ENCODE measurements at regions not wholly inside any gene's neighbourhood (a gene's known extent, or its start where the extent isn't known, plus 50 kb on each side); places are given as distances from the start of the nearest gene placed in this dataset.
"Not testable (repeated sequence)": the region's sequence is repeated elsewhere in the genome, so short reads cannot be mapped to it uniquely, and the experiment has no call there.

- intact Hi-C loops (cut with DNase I), result no loop called here
- DNase-seq, result no peak
- Histone ChIP-seq H3K4me1 (no peaks in the 10 kb centered on the region), H3K9ac (ENCODE audit: low read depth in 2 of 2, low read length in 2 of 2) (no peak overlapping the region), H3K36me3 (no peaks in the 10 kb centered on the region), H3K9me3 (no peaks in the 10 kb centered on the region), H3K27me3 (no peaks in the 10 kb centered on the region), H3K27ac (no peak overlapping the region), H3K4me3 (no peak overlapping the region)
- TF ChIP-seq CTCF (IDR thresholded peaks at IDR 0.05), result no peak
These were observed 1541.6 kb downstream of the TSPY10 start for GRCh38 chrY:11069271-11069670.

- no peaks in the 10 kb centered on the region for H3K27me3 ChIP-seq
- intact Hi-C loops (cut with DNase I), result no loop called here
- no peak overlapping the region for H3K27ac ChIP-seq
- H3K9me3 ChIP-seq, result no peaks in the 10 kb centered on the region
- H3K4me1 ChIP-seq, result no peaks in the 10 kb centered on the region
- H3K9ac ChIP-seq (ENCODE audit: low read depth in 2 of 2, low read length in 2 of 2), result no peak overlapping the region
- DNase-seq, result no peak
- no peaks in the 10 kb centered on the region for H3K36me3 ChIP-seq
- no peak for TF ChIP-seq CTCF (IDR thresholded peaks at IDR 0.05)
- H3K4me3 ChIP-seq, result no peak overlapping the region
These were observed 1542.8 kb downstream of the TSPY10 start for GRCh38 chrY:11070250-11071113.

- H3K4me3 ChIP-seq; H3K27me3 ChIP-seq; H3K9me3 ChIP-seq; H3K27ac ChIP-seq; H3K9ac ChIP-seq (ENCODE audit: low read depth in 2 of 2, low read length in 2 of 2); H3K4me1 ChIP-seq; DNase-seq; intact Hi-C loops (cut with DNase I); H3K36me3 ChIP-seq: not testable (repeated sequence)
These were observed 1558.1 kb downstream of the TSPY10 start for GRCh38 chrY:11085801-11086200.

GRCh38 chrY:11097498-11097897, 1569.8 kb downstream of the TSPY10 start:
- H3K27ac ChIP-seq; intact Hi-C loops (cut with DNase I): not testable (repeated sequence)

GRCh38 chrY:11098419-11098818, 1570.7 kb downstream of the TSPY10 start:
- H3K4me1 ChIP-seq; H3K27ac ChIP-seq; intact Hi-C loops (cut with DNase I); H3K9me3 ChIP-seq; DNase-seq; H3K4me3 ChIP-seq; H3K9ac ChIP-seq (ENCODE audit: low read depth in 2 of 2, low read length in 2 of 2); H3K36me3 ChIP-seq; H3K27me3 ChIP-seq: not testable (repeated sequence)

More at GRCh38 chrY:11097498-11097897, 1569.8 kb downstream of the TSPY10 start:
- DNase-seq; H3K27me3 ChIP-seq; H3K4me3 ChIP-seq; H3K36me3 ChIP-seq; H3K9ac ChIP-seq (ENCODE audit: low read depth in 2 of 2, low read length in 2 of 2); H3K4me1 ChIP-seq; H3K9me3 ChIP-seq: not testable (repeated sequence)

- DNase-seq, result no peak
- Histone ChIP-seq H3K36me3 (no peaks in the 10 kb centered on the region), H3K9me3 (no peaks in the 10 kb centered on the region), H3K9ac (ENCODE audit: low read depth in 2 of 2, low read length in 2 of 2) (no peak overlapping the region), H3K27me3 (no peaks in the 10 kb centered on the region), H3K4me1 (no peaks in the 10 kb centered on the region), H3K4me3 (no peak overlapping the region), H3K27ac (no peak overlapping the region)
- intact Hi-C loops (cut with DNase I), result no loop called here
- no peak for TF ChIP-seq CTCF (IDR thresholded peaks at IDR 0.05)
These were observed 1571.3 kb downstream of the TSPY10 start for GRCh38 chrY:11099004-11099403.

GRCh38 chrY:11100472-11100871, 1572.8 kb downstream of the TSPY10 start:
- H3K27me3 ChIP-seq; intact Hi-C loops (cut with DNase I); H3K36me3 ChIP-seq; H3K9ac ChIP-seq (ENCODE audit: low read depth in 2 of 2, low read length in 2 of 2); H3K4me1 ChIP-seq; H3K4me3 ChIP-seq; H3K27ac ChIP-seq; DNase-seq; H3K9me3 ChIP-seq: not testable (repeated sequence)

- H3K9me3 ChIP-seq; intact Hi-C loops (cut with DNase I); H3K27ac ChIP-seq; H3K9ac ChIP-seq (ENCODE audit: low read depth in 2 of 2, low read length in 2 of 2); H3K36me3 ChIP-seq; H3K4me3 ChIP-seq; H3K4me1 ChIP-seq; DNase-seq; H3K27me3 ChIP-seq: not testable (repeated sequence)
These were observed 1575.3 kb downstream of the TSPY10 start for GRCh38 chrY:11102987-11103386.

GRCh38 chrY:11107127-11107918, 1579.6 kb downstream of the TSPY10 start:
- H3K9ac ChIP-seq (ENCODE audit: low read depth in 2 of 2, low read length in 2 of 2); H3K36me3 ChIP-seq; intact Hi-C loops (cut with DNase I); H3K4me1 ChIP-seq; H3K9me3 ChIP-seq; DNase-seq; H3K27ac ChIP-seq; H3K27me3 ChIP-seq; H3K4me3 ChIP-seq: not testable (repeated sequence)

GRCh38 chrY:11151724-11152123, 1549.3 kb upstream of the USP9Y start:
- H3K36me3 ChIP-seq; H3K4me1 ChIP-seq; intact Hi-C loops (cut with DNase I); H3K9me3 ChIP-seq; H3K9ac ChIP-seq (ENCODE audit: low read depth in 2 of 2, low read length in 2 of 2); H3K27me3 ChIP-seq; H3K27ac ChIP-seq; H3K4me3 ChIP-seq; DNase-seq: not testable (repeated sequence)
